ENCODE measurements at regions not wholly inside any gene's neighbourhood (a gene's known extent, or its start where the extent isn't known, plus 50 kb on each side); places are given as distances from the start of the nearest gene placed in this dataset.

DNA sequence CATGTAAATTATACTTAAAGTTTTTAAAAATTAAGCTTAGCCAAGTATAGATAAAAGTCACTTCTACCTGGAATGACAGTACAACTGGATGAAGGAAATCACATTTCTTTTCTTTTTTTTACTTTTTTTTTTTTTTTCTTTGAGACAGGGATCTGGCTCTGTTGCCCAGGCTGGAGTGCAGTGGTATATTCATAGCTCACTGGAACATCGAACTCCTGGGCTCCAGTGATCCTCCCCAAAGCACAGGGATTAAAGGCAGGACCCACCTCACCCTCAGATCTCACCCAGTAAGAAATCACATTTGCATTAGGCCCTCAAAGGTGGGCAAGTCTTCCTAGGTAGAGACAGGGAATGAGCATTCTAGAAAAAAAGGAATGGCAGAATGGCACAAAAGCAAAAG is 69.5 kb upstream of the C1GALT1 start:
- TF ChIP-seq, protein P1, sequence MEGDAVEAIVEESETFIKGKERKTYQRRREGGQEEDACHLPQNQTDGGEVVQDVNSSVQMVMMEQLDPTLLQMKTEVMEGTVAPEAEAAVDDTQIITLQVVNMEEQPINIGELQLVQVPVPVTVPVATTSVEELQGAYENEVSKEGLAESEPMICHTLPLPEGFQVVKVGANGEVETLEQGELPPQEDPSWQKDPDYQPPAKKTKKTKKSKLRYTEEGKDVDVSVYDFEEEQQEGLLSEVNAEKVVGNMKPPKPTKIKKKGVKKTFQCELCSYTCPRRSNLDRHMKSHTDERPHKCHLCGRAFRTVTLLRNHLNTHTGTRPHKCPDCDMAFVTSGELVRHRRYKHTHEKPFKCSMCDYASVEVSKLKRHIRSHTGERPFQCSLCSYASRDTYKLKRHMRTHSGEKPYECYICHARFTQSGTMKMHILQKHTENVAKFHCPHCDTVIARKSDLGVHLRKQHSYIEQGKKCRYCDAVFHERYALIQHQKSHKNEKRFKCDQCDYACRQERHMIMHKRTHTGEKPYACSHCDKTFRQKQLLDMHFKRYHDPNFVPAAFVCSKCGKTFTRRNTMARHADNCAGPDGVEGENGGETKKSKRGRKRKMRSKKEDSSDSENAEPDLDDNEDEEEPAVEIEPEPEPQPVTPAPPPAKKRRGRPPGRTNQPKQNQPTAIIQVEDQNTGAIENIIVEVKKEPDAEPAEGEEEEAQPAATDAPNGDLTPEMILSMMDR (IDR thresholded peaks at IDR 0.05; ENCODE audit: extremely low read depth, insufficient read depth, missing control alignments), result no peak
- in situ Hi-C loops (cut with MboI; ENCODE audit: low pct_unique_long_range_greater_than_20kb, low sequenced_read_pairs, unreplicated experiment), result loop anchor here (10.0 kb wide), 1 partner anchor 422 kb away; the partner anchor contains the start of gene COL28A1
- no peak for DNase-seq (ENCODE audit: low spot score)

DNA sequence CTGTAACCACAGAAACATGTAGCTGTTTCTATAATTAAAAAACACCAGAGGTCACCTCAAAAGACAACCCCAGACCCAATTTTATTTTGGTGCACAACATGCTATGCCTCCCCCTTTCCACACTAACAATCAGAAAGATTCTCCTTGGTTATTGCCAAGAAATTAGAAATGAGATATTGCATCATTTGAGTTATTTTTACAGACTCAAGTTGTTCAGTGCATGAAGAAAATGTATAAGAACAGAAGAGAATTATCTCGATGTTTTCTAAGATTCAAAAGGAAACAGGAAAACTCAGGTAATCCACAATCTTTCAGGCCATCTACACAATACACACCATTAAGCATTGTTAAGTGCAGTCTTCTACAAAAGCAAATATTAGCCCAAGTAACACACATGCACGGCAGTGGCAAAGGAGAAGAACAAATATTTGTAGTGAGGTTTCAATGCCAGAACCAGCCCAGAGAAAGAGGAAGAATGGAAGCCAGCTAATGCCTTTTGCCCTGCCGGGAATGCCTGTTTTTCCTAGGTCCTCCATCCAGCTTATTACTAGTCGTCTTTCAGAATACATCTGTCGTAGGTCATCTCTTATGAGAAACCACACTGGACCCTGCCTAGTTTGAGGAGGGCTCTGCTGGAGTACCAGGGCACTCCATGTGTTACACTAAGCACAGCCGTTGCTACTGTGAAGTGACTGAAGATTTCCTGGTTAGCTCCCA is 67.6 kb upstream of the C1GALT1 start:
- TF ChIP-seq, protein P1 (IDR thresholded peaks at IDR 0.05; ENCODE audit: extremely low read depth, insufficient read depth, missing control alignments), result no peak
- no peak for DNase-seq (ENCODE audit: low spot score)
- in situ Hi-C loops (cut with MboI; ENCODE audit: low pct_unique_long_range_greater_than_20kb, low sequenced_read_pairs, unreplicated experiment), result loop anchor here (10.0 kb wide), 1 partner anchor 420 kb away; the partner anchor contains the start of gene COL28A1

DNA sequence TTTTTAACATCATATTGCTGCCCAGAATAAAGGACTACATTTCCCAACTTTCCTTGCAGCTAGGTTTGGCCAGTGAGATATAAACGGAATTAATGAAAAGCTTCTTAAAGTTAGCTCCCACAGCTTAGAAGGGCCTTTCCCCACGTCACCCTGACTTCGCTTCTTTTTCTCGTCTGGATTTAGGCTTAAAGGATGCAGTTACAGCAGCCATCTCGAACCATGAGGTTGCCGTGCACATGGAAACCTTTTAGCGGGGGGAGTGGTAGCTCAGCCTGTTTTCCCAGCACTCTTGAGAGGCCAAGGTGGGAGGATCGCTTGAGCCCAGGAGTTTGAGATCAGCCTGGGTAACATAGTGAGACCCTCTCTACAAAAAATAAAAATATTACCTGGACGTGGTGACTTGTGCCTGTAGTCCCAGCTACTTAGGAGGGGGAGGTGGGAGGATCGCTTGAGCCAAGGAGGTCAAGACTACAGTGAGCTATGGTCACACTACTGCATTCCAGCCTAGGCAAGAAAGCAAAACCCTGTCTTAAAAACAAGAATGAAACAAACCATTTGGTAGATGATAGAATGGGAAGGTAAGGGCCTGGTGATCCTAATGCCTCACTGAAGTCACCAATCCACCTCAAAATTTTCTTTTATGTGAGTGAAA is 64.3 kb upstream of the C1GALT1 start:
- no peak for DNase-seq (ENCODE audit: low spot score)
- in situ Hi-C loops (cut with MboI; ENCODE audit: low pct_unique_long_range_greater_than_20kb, low sequenced_read_pairs, unreplicated experiment), result loop anchor here (10.0 kb wide), 1 partner anchor 417 kb away; the partner anchor contains the start of gene COL28A1
- TF ChIP-seq, protein P1 (IDR thresholded peaks at IDR 0.05; ENCODE audit: extremely low read depth, insufficient read depth, missing control alignments), result no peak

DNA sequence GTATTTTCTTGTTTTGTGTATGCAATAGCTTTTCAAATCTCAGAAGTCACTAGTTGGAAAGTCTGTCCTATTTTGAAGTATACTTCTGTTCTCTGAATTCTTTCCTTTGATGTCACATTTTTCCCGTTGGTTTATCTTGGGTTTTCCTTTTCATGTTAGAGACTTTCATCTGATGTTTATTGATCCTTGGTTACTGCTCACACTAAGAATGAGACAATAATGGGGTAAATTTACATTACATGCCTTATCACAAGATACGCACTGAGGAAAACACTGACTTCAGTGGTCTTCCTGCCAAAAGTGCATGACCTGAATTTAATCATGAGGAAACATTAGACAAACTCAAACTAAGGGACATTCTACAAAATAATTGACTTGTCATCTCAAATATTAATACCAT is 63.5 kb upstream of the C1GALT1 start:
- TF ChIP-seq, protein P1 (IDR thresholded peaks at IDR 0.05; ENCODE audit: extremely low read depth, insufficient read depth, missing control alignments), result no peak
- DNase-seq (ENCODE audit: low spot score), result no peak
- in situ Hi-C loops (cut with MboI; ENCODE audit: low pct_unique_long_range_greater_than_20kb, low sequenced_read_pairs, unreplicated experiment), result loop anchor here (10.0 kb wide), 1 partner anchor 416 kb away; the partner anchor contains the start of gene COL28A1

DNA sequence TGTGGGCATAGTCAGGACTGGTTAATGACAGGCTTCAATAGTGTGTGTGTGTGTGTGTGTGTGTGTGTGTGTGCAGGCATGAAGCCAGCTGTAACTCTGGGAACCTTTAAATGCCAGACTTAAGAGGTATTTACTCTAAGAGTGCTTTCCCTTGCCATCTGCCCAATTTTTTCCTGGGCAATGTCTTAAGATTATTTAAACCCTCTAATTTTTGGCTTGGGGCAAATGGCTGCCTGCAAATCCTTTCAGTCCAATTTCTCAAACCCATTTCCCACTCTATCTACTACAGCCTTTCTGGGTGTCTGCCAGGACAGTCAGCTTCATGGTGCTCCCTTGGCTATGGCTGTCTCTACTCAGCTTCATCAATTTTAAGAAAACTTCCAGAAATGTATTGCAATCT is 62.6 kb upstream of the C1GALT1 start:
- no peak for DNase-seq (ENCODE audit: low spot score)
- in situ Hi-C loops (cut with MboI; ENCODE audit: low pct_unique_long_range_greater_than_20kb, low sequenced_read_pairs, unreplicated experiment), result loop anchor here (10.0 kb wide), 1 partner anchor 415 kb away; the partner anchor contains the start of gene COL28A1
- TF ChIP-seq, protein P1 (IDR thresholded peaks at IDR 0.05; ENCODE audit: extremely low read depth, insufficient read depth, missing control alignments), result no peak

DNA sequence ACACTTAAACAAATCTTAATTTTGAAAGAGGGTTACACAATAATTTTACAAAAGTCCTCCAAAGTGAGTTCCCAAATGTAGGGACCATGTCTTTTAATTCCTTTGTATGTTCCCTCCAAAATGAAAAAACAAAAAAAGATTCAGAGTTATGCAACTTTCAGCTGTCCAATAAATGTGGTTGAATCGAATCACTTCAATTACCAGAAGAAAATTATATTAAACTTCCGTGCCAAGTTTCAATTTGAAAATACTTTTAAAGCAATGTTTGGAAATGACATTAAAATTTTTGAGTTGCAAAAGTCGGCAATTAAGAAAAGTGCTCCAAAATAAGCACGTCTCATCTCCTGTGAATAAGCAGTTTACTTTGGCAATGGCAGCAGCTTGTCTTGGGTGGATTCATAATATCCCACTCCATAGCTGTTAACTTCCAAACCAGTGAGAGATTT is 60.3 kb upstream of the C1GALT1 start:
- DNase-seq (ENCODE audit: low spot score), result no peak
- TF ChIP-seq, protein P1 (IDR thresholded peaks at IDR 0.05; ENCODE audit: extremely low read depth, insufficient read depth, missing control alignments), result no peak
- in situ Hi-C loops (cut with MboI; ENCODE audit: low pct_unique_long_range_greater_than_20kb, low sequenced_read_pairs, unreplicated experiment), result no loop called here
